GM19193 (cell line): ENCODE measurements at regions not wholly inside any gene's neighbourhood (a gene's known extent, or its start where the extent isn't known, plus 50 kb on each side); places are given as distances from the start of the nearest gene placed in this dataset.

Source experiments
- POLR2A ChIP-seq: IDR thresholded peaks from 4 replicates; pipeline ENCODE4 v1.6.1; 2011; ENCODE audit not compliant: insufficient read depth, insufficient read length; ENCODE audit errors: extremely low read depth

GRCh38 chr13:50644081-50644871 lies 199.2 kb downstream of the DLEU7 start:
- TF ChIP-seq POLR2A = no peak

GRCh38 chr13:50645092-50645491 lies 198.4 kb downstream of the DLEU7 start:
- TF ChIP-seq POLR2A = no peak

GRCh38 chr13:50646070-50646469 lies 197.4 kb downstream of the DLEU7 start:
- TF ChIP-seq POLR2A = no peak

GRCh38 chr13:50649211-50649610 lies 194.3 kb downstream of the DLEU7 start:
- no peak for TF ChIP-seq POLR2A

DNA sequence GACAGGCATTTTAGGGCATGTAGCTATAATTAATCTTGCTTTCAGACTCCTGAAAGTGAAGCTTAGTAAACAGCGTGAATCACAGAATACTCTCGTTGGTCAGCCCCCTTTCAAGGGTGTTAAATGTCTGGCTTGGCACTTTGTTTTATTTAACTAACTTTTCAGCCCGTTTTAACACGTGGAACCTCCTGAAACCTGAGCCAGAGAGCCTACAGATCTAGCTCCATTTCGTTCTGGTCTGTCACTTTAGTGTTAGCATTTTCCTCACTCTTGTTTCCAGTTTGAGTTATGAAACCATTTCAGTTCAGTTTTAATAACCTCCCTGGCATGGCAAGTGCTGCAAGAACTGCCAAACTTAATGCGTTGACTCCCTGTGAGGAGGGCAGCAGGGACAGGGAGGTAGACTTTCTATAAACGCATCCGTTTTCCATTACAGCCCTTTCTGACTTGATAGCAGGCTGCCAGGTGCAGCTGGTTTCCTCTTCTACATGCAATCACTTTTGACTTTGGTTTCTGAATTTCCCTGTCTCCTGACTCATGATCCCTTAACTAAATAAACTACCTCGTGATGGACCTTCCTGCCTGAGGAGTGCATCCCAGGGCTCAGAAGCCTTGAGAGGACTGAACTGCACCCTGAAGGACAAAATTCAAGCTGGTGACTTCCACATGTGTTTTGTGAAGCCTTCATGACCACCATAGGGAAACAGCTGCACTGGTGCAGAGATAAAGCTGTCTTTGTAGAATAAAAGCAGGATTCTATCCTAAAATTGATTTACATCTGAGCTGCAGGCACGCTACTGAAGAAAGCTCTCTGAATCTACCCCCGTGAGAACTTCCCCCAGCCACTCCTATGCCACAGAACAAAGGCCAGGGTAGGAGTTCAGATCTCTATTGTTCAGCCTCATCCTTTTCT lies 192.6 kb downstream of the DLEU7 start:
- TF ChIP-seq POLR2A = no peak

GRCh38 chr13:50651922-50652321 lies 191.6 kb downstream of the DLEU7 start:
- no peak for TF ChIP-seq POLR2A

DNA sequence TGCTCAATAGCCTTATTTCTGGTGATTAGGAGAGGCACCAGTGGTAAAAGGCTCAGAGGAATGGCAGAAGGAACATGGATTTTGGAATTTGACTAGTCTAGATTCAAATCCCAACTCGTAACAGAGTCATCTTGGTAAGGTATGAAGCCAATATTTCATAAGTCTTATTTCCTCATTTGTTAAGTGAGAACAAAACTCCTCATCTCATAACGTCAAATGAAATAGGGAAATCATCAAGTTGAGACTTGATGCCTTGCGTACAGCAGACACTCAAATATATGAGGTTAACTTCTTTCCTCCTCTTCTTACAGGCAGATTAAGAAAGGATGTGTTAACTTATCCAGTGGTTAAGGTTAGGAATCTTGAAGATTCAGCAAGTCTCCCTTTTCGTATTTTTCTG lies 189.2 kb downstream of the DLEU7 start:
- TF ChIP-seq POLR2A = no peak

GRCh38 chr13:50664951-50665350 lies 178.5 kb downstream of the DLEU7 start:
- no peak for TF ChIP-seq POLR2A

DNA sequence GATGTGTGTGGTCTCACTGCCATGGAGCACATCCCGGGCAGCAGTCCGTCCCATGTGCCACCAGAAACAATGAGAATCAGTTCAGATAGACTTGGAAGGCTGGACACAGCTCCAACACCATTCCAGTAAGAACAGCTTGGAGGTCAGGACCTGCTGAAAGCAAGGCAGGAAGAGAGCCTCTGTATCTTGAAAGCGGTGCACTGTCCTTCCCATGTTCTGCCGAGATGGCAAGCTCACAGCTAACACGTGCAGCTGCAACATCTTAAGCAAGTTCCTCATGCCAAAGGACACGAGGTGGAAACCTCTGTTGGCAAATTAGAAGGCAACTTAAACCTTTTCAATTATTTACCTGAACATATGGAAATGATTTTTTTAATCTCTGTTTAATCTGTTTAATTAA lies 175.4 kb downstream of the DLEU7 start:
- no peak for TF ChIP-seq POLR2A

DNA sequence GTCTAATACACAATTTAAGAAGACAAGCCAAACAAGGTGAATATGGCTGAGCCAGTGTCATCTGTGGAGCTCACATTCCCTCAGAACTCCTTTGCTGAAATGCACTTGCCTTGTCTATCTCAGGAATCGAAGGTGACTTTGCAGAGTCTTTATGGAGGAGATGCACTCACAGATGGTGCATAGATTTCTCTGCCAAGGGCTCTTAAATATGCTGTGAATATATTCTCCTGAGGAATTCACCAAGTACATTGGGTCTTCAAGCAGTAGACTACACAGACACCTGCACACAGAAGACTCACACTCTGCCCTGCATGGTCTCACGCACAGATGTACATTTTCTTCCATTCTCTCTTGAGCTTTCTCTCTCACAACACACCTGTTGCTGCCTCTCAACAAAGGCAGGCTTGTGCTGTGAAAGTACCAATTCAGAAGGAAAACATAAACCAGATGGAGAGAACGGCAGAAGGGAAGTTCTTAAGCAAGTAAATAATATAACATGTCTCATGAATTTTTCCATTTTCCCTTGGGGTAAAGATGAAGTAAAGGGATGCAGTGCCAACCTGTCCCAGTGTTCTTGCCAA lies 174.7 kb downstream of the DLEU7 start:
- TF ChIP-seq POLR2A = no peak

- no peak for TF ChIP-seq POLR2A
Observed at GRCh38 chr13:50670272-50670671, 173.2 kb downstream of the DLEU7 start.

- TF ChIP-seq POLR2A = no peak
Observed at GRCh38 chr13:50670847-50671496, 172.5 kb downstream of the DLEU7 start.

GRCh38 chr13:50671497-50671850 lies 172.0 kb downstream of the DLEU7 start:
- no peak for TF ChIP-seq POLR2A

GRCh38 chr13:50672025-50672424 lies 171.5 kb downstream of the DLEU7 start:
- TF ChIP-seq POLR2A = no peak

DNA sequence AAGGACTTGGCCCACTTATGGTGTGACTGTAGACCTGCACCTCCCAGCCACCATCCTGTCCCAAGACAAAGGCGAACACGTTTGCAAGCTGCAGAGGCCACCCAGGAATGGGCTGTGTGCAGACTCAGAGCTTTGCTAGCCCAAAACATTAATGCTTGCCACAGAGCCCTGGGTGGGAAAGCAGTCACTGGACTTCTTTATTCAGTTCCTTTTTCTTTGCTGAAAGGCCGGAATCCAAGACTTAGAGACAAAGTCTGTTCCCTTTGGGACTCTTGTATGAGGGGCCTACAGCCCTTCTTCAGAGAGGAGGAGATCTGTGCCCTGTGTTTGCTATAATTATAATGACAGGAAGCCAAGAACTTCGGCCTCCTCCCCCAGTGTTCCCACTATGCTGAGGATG lies 167.8 kb downstream of the DLEU7 start:
- TF ChIP-seq POLR2A = no peak
